Fibroblast of villous mesenchyme (primary cell): ENCODE measurements at regions not wholly inside any gene's neighbourhood (a gene's known extent, or its start where the extent isn't known, plus 50 kb on each side); places are given as distances from the start of the nearest gene placed in this dataset.

ENCODE experiments used
- DNase-seq: peaks from one replicate; pipeline ENCODE4 v3.0.0-alpha.2; 2010; ENCODE audit warnings: low read depth
- H3K4me3 ChIP-seq: 2 replicates; pipeline ENCODE4 v1.5.1; 2011; ENCODE audit warnings: low read depth, mild to moderate bottlenecking, low read length
- TF ChIP-seq, protein P1 (sequence below): IDR thresholded peaks from 2 replicates; pipeline ENCODE4 v1.5.1; 2012; ENCODE audit warnings: low read depth, mild to moderate bottlenecking, low read length; ENCODE audit not compliant: insufficient read depth

DNA sequence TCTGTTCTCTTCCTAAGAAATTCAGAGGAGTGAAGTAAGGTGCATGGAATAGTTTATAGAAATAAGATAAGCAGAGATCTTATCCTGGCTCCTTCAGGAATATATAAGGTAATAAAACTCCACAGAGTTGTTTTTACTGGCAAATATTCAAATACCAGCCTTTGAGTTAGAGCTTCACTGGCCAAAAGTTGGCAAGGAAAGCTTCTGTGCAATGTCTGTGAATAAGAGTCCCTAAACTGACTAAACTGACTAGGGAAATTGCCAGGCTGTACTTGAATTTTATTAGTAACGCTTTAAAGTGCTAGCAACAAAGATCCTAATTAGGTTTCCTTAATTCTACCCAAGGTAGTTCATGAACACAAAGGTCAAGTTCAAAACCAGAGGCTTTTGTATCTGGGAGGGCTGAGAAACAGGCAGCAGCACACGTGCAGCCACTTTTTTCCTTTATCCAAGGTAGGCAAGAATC is 131.1 kb upstream of the MPDZ start:
- TF ChIP-seq, protein P1, sequence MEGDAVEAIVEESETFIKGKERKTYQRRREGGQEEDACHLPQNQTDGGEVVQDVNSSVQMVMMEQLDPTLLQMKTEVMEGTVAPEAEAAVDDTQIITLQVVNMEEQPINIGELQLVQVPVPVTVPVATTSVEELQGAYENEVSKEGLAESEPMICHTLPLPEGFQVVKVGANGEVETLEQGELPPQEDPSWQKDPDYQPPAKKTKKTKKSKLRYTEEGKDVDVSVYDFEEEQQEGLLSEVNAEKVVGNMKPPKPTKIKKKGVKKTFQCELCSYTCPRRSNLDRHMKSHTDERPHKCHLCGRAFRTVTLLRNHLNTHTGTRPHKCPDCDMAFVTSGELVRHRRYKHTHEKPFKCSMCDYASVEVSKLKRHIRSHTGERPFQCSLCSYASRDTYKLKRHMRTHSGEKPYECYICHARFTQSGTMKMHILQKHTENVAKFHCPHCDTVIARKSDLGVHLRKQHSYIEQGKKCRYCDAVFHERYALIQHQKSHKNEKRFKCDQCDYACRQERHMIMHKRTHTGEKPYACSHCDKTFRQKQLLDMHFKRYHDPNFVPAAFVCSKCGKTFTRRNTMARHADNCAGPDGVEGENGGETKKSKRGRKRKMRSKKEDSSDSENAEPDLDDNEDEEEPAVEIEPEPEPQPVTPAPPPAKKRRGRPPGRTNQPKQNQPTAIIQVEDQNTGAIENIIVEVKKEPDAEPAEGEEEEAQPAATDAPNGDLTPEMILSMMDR: no peak
- H3K4me3 ChIP-seq: no peak overlapping the region
- DNase-seq: no peak

DNA sequence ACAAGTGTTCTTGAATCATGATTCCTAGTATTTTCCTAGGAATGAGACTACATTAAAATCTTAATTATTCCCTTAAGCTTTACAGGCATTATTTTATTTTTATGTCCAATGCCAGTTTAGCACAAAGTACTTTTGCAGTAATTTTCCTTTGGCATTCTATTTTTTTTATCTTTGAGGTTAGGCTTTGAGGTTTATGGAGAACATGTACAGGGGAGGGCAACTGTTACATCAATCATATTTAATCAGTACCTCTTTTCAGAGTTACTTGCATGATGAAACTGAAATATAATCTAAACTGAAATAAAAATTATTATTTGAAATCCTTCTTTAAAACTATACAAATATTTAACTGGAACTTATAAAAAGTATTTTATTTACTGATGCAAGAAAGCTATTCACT is 118.2 kb upstream of the MPDZ start:
- no peak for DNase-seq
- no peak overlapping the region for H3K4me3 ChIP-seq
- TF ChIP-seq, protein P1: no peak

DNA sequence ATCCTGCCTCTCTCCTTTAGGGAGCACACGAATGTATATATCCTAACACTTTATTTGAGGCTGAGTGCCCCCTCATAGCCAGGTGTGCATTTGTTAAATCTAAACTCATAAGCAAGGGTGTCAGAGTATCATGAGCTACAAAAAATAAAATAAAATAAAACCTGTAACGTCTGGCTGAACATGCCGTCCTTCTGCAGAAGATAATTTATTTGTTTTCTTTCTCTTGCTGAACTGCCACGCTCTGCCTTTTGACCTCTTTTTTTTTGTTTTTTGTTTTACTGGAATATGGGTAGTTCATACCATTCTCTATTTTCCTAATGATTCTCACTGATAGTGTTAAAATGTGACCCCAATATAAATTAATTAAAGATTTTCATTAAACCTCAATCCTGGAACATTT is 117.7 kb upstream of the MPDZ start:
- TF ChIP-seq, protein P1: no peak
- DNase-seq: no peak
- H3K4me3 ChIP-seq: no peak overlapping the region

DNA sequence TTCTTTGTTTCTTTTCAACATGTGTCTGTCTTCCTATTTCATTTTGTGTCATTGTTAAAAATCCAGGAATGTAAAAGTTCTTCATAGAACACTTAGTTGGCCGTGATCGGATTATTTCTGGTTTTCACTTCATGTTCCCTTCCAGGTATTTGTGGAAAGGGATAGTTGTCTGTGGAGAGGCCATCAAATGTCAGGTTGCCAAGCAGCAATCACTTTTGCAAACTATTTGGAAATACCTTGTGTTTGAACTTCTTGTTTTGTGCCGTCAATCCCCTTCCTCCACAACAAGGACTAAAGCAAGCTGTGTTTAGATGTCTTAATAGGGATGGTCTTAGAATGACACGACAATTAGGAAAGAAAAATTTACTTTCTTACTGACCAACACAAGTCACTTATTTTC is 116.9 kb upstream of the MPDZ start:
- TF ChIP-seq, protein P1: no peak
- H3K4me3 ChIP-seq: no peak overlapping the region
- DNase-seq: no peak

DNA sequence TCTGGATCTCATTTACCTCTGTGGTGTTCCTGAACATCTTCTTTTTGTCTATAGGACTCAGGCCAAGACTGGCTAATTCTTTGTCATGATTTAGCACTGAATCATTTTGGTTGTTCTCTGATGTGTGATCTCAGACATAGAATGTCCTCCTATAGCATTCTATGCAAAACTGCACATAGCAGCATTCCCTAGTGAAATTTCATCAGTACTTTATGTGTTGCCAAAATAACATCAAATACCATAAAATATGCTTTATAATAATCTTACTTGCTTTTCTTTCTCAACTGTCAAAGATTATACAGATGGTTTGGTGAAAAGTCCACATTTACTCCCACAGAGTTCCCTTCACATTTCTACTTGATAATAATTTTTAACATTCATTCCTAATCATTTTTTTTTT is 115.7 kb upstream of the MPDZ start:
- TF ChIP-seq, protein P1: no peak
- DNase-seq: no peak
- no peak overlapping the region for H3K4me3 ChIP-seq

DNA sequence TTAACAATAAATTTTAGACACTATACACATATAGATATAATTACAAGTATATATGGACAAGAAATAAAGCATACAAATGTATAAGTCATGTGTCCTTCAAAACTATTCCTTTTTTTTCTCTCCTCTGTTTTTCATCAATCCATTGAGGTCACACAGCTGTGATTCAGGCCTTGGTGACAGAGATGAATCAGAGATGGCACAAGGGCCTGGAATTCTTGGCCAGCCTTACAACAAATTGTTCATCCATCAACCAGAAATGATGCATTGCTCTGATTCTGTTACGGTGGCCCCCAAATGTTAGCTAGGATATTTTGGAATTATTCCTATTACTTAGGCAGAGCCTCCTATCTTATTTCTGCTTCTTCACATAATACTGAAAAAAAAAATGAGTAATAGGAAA is 108.7 kb upstream of the MPDZ start:
- TF ChIP-seq, protein P1: no peak
- no peak overlapping the region for H3K4me3 ChIP-seq
- no peak for DNase-seq

DNA sequence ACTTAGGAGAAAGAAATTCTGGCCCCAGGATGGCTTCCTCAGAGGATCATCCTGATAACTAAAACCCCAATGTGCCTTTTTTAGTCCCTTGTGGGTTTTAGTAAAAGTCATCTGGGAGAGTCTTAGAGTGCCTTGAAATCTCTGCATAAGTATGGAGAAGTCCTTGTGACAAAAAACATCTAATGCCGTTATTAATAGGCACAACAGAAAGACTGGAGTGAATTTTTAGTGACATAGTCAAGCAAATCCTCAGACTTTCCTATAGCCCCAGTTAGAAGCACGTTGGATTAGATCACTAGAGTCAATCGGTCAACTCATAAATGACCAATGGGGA is 108.2 kb upstream of the MPDZ start:
- no peak overlapping the region for H3K4me3 ChIP-seq
- DNase-seq: no peak

More for the DNA sequence above, 108.2 kb upstream of the MPDZ start:
- TF ChIP-seq, protein P1: no peak
